ENCODE measurements at regions not wholly inside any gene's neighbourhood (a gene's known extent, or its start where the extent isn't known, plus 50 kb on each side); places are given as distances from the start of the nearest gene placed in this dataset.

DNA sequence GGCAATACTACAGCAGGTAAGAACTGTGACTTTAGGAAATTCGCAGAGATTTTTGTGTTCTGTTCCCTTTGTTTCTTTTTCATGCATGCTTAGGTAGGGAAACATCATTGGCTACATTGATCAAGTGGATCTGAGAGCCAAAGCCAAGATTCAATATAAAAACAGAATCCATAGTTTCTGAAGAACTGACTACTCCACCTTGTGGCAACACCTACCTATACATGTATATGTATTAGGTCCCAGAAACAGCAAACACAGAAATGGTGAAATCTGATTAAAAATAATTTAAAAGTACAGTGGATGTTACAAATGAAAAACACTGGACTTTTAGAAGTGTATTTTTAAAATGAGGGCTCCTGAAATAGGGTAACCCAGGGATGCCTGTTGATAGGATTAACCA, 322.6 kb upstream of the MAOA start:
- no peaks in the 10 kb centered on the region for H3K36me3 Mint-ChIP-seq (ENCODE audit: low read depth, unreplicated experiment)
- no peak overlapping the region for H3K4me3 Mint-ChIP-seq (ENCODE audit: unreplicated experiment)
- H3K27ac Mint-ChIP-seq (ENCODE audit: unreplicated experiment) = no peak overlapping the region
- no peak for DNase-seq (ENCODE audit: low spot score)
- no peaks in the 10 kb centered on the region for H3K9me3 Mint-ChIP-seq (ENCODE audit: unreplicated experiment)
- H3K4me1 Mint-ChIP-seq (ENCODE audit: unreplicated experiment) = no peaks in the 10 kb centered on the region
- H3K27me3 Mint-ChIP-seq (ENCODE audit: unreplicated experiment) = peaks cover 2% of the 10 kb centered on the region
- TF ChIP-seq, protein P1, sequence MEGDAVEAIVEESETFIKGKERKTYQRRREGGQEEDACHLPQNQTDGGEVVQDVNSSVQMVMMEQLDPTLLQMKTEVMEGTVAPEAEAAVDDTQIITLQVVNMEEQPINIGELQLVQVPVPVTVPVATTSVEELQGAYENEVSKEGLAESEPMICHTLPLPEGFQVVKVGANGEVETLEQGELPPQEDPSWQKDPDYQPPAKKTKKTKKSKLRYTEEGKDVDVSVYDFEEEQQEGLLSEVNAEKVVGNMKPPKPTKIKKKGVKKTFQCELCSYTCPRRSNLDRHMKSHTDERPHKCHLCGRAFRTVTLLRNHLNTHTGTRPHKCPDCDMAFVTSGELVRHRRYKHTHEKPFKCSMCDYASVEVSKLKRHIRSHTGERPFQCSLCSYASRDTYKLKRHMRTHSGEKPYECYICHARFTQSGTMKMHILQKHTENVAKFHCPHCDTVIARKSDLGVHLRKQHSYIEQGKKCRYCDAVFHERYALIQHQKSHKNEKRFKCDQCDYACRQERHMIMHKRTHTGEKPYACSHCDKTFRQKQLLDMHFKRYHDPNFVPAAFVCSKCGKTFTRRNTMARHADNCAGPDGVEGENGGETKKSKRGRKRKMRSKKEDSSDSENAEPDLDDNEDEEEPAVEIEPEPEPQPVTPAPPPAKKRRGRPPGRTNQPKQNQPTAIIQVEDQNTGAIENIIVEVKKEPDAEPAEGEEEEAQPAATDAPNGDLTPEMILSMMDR (IDR thresholded peaks at IDR 0.05; ENCODE audit: unreplicated experiment) = peak; percentile 23

DNA sequence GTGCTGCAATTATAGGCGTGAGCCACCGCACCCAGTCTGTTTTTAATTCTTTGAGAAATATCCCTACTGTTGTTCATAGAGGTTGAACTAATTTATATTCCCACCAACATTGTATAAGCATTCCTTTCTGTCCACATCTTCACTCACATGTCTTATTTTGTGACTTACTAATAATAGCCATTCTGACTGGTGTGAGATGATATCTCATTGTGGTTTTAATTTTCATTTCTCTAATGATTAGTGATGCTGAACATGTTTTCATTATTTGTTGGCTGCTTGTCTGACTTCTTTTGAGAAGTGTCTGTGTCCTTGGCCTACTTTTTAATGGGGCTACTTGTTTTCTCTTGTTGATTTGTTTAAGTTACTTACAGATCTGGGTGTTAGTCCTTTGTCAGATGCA, 310.9 kb upstream of the MAOA start:
- no peaks in the 10 kb centered on the region for H3K36me3 Mint-ChIP-seq (ENCODE audit: low read depth, unreplicated experiment)

DNA sequence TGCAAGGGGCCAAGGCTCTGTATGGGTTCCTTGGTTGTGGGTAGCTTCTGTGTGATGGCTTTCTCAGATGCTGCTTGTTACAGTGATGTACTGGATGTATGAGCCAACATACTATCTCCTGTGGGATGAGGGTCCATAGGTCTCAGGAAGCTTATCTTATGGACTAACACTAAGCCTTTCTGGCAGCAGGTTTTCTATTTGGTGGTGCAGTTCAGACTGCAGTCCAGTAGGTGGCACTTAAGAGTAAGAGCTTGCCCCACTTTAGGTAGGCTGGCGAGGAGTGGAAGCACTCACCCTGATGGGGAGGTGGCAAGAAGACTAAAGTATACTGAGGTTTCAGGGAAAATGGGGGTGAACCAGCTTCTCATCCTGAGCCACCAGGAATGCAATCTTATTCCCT, 306.7 kb upstream of the MAOA start:
- H3K36me3 Mint-ChIP-seq (ENCODE audit: low read depth, unreplicated experiment) = no peaks in the 10 kb centered on the region
- peaks cover 3% of the 10 kb centered on the region for H3K27me3 Mint-ChIP-seq (ENCODE audit: unreplicated experiment)
- no peaks in the 10 kb centered on the region for H3K4me1 Mint-ChIP-seq (ENCODE audit: unreplicated experiment)
- H3K9me3 Mint-ChIP-seq (ENCODE audit: unreplicated experiment) = no peaks in the 10 kb centered on the region
- TF ChIP-seq, protein P1 (IDR thresholded peaks at IDR 0.05; ENCODE audit: unreplicated experiment) = peak; percentile 55
- no peak overlapping the region for H3K4me3 Mint-ChIP-seq (ENCODE audit: unreplicated experiment)
- H3K27ac Mint-ChIP-seq (ENCODE audit: unreplicated experiment) = no peak overlapping the region
- peak; percentile 24 for DNase-seq (ENCODE audit: low spot score)

More for the DNA sequence above, 310.9 kb upstream of the MAOA start:
- no peaks in the 10 kb centered on the region for H3K9me3 Mint-ChIP-seq (ENCODE audit: unreplicated experiment)
- no peak for DNase-seq (ENCODE audit: low spot score)
- H3K27me3 Mint-ChIP-seq (ENCODE audit: unreplicated experiment) = peaks cover 3% of the 10 kb centered on the region
- H3K4me3 Mint-ChIP-seq (ENCODE audit: unreplicated experiment) = no peak overlapping the region
- TF ChIP-seq, protein P1 (IDR thresholded peaks at IDR 0.05; ENCODE audit: unreplicated experiment) = no peak
- H3K27ac Mint-ChIP-seq (ENCODE audit: unreplicated experiment) = no peak overlapping the region
- H3K4me1 Mint-ChIP-seq (ENCODE audit: unreplicated experiment) = no peaks in the 10 kb centered on the region

DNA sequence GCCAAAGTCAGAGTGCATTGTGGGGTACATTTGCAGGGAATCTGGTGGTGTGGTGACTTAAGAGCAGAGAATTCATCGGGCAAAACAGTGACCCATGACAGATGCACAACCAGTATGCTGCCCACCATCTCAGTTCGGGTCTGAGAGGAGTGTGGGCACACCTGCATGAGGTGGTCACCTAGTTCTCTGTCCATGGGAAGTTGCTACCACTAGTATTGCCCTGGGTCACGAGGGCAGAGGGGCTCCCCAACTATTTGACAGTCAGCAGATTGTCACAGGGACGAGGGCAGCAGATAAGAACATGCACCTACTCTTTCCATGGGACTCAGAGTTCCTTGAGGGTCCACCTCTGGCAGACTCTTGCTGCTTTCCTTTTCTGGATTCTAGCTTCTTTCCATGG, 305.2 kb upstream of the MAOA start:
- Mint-ChIP-seq H3K4me1 (ENCODE audit: unreplicated experiment) (no peaks in the 10 kb centered on the region), H3K4me3 (ENCODE audit: unreplicated experiment) (no peak overlapping the region), H3K27me3 (ENCODE audit: unreplicated experiment) (peaks cover 3% of the 10 kb centered on the region), H3K27ac (ENCODE audit: unreplicated experiment) (no peak overlapping the region), H3K9me3 (ENCODE audit: unreplicated experiment) (no peaks in the 10 kb centered on the region), H3K36me3 (ENCODE audit: low read depth, unreplicated experiment) (no peaks in the 10 kb centered on the region)
- TF ChIP-seq, protein P1 (IDR thresholded peaks at IDR 0.05; ENCODE audit: unreplicated experiment) = no peak
- no peak for DNase-seq (ENCODE audit: low spot score)

DNA sequence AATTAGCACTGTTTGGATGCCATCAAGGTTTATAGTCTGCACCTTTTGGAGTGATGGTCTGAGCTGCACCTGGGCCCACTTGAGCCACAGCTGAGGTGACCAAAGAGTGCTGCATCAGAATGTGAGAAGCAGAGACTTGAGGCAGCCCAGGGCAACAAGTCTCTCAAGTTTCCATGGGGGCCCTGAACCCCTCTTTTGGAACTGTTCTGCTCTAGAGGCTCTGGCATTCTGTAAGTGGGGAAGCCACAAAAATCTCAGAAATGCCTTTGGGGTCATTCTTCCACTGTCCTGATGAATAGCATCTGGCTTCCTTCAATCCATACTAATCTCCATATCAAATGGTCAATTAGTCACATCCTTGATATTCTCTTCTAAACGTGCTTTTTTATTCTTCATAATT, 298.4 kb upstream of the MAOA start:
- H3K4me1 Mint-ChIP-seq (ENCODE audit: unreplicated experiment) = peaks cover 1% of the 10 kb centered on the region
- TF ChIP-seq, protein P1 (IDR thresholded peaks at IDR 0.05; ENCODE audit: unreplicated experiment) = no peak
- H3K36me3 Mint-ChIP-seq (ENCODE audit: low read depth, unreplicated experiment) = no peaks in the 10 kb centered on the region
- no peaks in the 10 kb centered on the region for H3K9me3 Mint-ChIP-seq (ENCODE audit: unreplicated experiment)
- H3K4me3 Mint-ChIP-seq (ENCODE audit: unreplicated experiment) = no peak overlapping the region
- H3K27ac Mint-ChIP-seq (ENCODE audit: unreplicated experiment) = no peak overlapping the region
- DNase-seq (ENCODE audit: low spot score) = no peak
- H3K27me3 Mint-ChIP-seq (ENCODE audit: unreplicated experiment) = peaks cover 3% of the 10 kb centered on the region

All from endothelial cell (in vitro differentiated cells).